ENCODE measurements at regions not wholly inside any gene's neighbourhood (a gene's known extent, or its start where the extent isn't known, plus 50 kb on each side); places are given as distances from the start of the nearest gene placed in this dataset.

- peak; percentile 5 for DNase-seq (ENCODE audit: low spot score)
These were observed 106.3 kb upstream of the SSBP2 start for GRCh38 chr5:81856948-81857928.

GRCh38 chr5:81855591-81855990 lies 104.7 kb upstream of the SSBP2 start:
- no peak for DNase-seq (ENCODE audit: low spot score)

GRCh38 chr5:81854915-81855314 lies 104.0 kb upstream of the SSBP2 start:
- no peak for DNase-seq (ENCODE audit: low spot score)

- DNase-seq (ENCODE audit: low spot score) = no peak
These were observed 103.6 kb upstream of the SSBP2 start for GRCh38 chr5:81854485-81854884.

- DNase-seq (ENCODE audit: low spot score) = no peak
These were observed 102.1 kb upstream of the SSBP2 start for GRCh38 chr5:81853030-81853357.

- peak; percentile 3 for DNase-seq (ENCODE audit: low spot score)
These were observed 101.6 kb upstream of the SSBP2 start for GRCh38 chr5:81852291-81853029.

GRCh38 chr5:81851481-81852178 lies 100.7 kb upstream of the SSBP2 start:
- DNase-seq (ENCODE audit: low spot score) = peak; percentile 92

GRCh38 chr5:81850501-81851357 lies 99.8 kb upstream of the SSBP2 start:
- DNase-seq (ENCODE audit: low spot score) = no peak

GRCh38 chr5:81849770-81850367 lies 99.0 kb upstream of the SSBP2 start:
- DNase-seq (ENCODE audit: low spot score) = no peak

- DNase-seq (ENCODE audit: low spot score) = no peak
These were observed 97.5 kb upstream of the SSBP2 start for GRCh38 chr5:81848362-81848880.

GRCh38 chr5:81846301-81846700 lies 95.4 kb upstream of the SSBP2 start:
- no peak for DNase-seq (ENCODE audit: low spot score)

- no peak for DNase-seq (ENCODE audit: low spot score)
These were observed 92.9 kb upstream of the SSBP2 start for GRCh38 chr5:81843845-81844244.

GRCh38 chr5:81842795-81843398 lies 92.0 kb upstream of the SSBP2 start:
- DNase-seq (ENCODE audit: low spot score) = no peak

GRCh38 chr5:81839034-81839433 lies 88.1 kb upstream of the SSBP2 start:
- DNase-seq (ENCODE audit: low spot score) = no peak

GRCh38 chr5:81838307-81838906 lies 87.5 kb upstream of the SSBP2 start:
- no peak for DNase-seq (ENCODE audit: low spot score)

GRCh38 chr5:81837667-81838306 lies 86.9 kb upstream of the SSBP2 start:
- DNase-seq (ENCODE audit: low spot score) = no peak

GRCh38 chr5:81835814-81836367 lies 85.0 kb upstream of the SSBP2 start:
- DNase-seq (ENCODE audit: low spot score) = no peak

GRCh38 chr5:81834021-81834660 lies 83.2 kb upstream of the SSBP2 start:
- DNase-seq (ENCODE audit: low spot score) = no peak

- no peak for DNase-seq (ENCODE audit: low spot score)
These were observed 79.7 kb upstream of the SSBP2 start for GRCh38 chr5:81830596-81830995.

All from activated CD4-positive, alpha-beta T cell treated with anti-CD3 and anti-CD28 coated beads, Interleukin-2, Interleukin-4, amounts not matched to agents 100 ng/mL and 50 ng/mL, durations not matched to agents 16 hours and 8 hours (primary cell).